Keratinocyte (primary cell): ENCODE measurements at regions not wholly inside any gene's neighbourhood (a gene's known extent, or its start where the extent isn't known, plus 50 kb on each side); places are given as distances from the start of the nearest gene placed in this dataset.

Experiments used
- CTCF ChIP-seq, 3 experiments: IDR thresholded peaks in 1 of 3; conservative IDR thresholded peaks in 1 of 3; optimal IDR thresholded peaks in 1 of 3; 2 replicates in 2 of 3; 3 replicates in 1 of 3; pipeline versions ENCODE3 to v1.5.1; 2011; ENCODE audit warnings: low read length in 3 of 3, mild to moderate bottlenecking in 3 of 3, moderate library complexity in 2 of 3, control low read depth in 1 of 3, inconsistent platforms in 1 of 3; ENCODE audit not compliant: insufficient read depth in 2 of 3; ENCODE audit errors: extremely low read depth in 1 of 3
- EZH2 ChIP-seq: IDR thresholded peaks from one replicate; pipeline ENCODE4 v1.6.1; 2012; ENCODE audit warnings: inconsistent platforms, mild to moderate bottlenecking, low read length, moderate library complexity

DNA sequence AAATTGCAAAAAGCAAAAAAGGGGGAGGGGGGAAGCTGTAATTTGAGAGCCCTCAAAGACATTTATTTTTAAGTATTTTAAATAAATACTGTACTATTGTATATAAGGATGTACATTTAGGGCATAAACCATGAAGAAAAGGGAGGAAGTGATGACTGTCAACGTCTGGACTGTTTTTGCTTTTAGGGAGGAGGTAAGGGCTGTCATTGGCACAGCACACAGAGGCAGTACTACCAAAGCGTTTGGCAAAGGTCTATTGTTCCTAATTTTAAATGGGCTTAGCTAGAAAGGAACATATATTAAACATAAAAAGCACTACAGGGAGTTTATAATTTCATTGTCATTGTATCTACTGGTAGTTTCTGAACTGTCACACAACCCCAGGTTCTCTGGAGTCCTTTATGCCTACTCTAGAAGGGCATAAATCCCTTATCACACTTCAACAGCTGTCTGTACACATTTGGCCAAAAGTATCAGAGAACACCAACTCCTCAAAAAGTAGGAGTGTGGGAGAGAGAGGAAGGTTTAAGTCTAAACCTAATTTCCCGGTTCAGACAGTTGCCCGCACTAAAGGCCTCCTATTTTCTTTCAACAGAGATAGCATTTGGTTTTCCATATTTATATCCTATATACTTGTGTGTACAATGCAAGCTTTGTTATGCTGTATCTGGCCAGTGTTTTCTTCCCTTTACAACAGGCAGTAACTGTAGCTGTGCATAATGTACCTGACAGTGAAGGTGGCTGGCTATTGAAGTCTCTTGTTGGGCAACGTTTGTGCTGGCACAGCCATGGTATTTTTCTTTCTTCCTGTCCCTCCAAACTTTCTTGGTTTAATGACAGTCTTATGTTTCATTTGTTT lies 406.2 kb downstream of the KLF5 start:
- TF ChIP-seq CTCF (optimal IDR thresholded peaks at IDR 0.05 in 1 of 3, IDR thresholded peaks at IDR 0.05 in 1 of 3, conservative IDR thresholded peaks at IDR 0.05 in 1 of 3; ENCODE audit: extremely low read depth in 1 of 3, insufficient read depth in 2 of 3, low read length in 3 of 3) (no peak), EZH2 (no peak)
